ENCODE measurements at regions not wholly inside any gene's neighbourhood (a gene's known extent, or its start where the extent isn't known, plus 50 kb on each side); places are given as distances from the start of the nearest gene placed in this dataset.

DNA sequence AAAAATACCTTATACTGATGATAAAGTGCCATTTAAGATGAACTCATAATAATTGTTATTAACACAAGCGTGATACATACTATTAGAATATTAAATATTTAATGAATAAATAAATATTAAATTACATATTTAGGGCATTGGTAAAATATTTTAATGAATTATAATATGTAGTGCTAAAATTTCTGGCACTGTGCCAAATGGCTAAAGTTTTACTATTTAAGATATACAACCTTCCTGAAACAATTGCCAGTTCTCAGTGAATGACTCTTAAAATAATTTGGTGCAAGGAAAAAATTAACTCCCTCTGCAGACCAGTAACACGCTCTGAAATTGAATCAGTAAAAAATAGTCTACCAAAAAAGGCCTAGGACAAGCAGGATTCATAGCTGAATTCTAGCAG lies 428.9 kb upstream of the ATXN7L3B start:
- H3K4me3 ChIP-seq (ENCODE audit: low read length): no peak overlapping the region
- DNase-seq (ENCODE audit: low read depth): no peak
- TF ChIP-seq, protein P1, sequence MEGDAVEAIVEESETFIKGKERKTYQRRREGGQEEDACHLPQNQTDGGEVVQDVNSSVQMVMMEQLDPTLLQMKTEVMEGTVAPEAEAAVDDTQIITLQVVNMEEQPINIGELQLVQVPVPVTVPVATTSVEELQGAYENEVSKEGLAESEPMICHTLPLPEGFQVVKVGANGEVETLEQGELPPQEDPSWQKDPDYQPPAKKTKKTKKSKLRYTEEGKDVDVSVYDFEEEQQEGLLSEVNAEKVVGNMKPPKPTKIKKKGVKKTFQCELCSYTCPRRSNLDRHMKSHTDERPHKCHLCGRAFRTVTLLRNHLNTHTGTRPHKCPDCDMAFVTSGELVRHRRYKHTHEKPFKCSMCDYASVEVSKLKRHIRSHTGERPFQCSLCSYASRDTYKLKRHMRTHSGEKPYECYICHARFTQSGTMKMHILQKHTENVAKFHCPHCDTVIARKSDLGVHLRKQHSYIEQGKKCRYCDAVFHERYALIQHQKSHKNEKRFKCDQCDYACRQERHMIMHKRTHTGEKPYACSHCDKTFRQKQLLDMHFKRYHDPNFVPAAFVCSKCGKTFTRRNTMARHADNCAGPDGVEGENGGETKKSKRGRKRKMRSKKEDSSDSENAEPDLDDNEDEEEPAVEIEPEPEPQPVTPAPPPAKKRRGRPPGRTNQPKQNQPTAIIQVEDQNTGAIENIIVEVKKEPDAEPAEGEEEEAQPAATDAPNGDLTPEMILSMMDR (conservative IDR thresholded peaks at IDR 0.05; ENCODE audit: low read depth, low read length): no peak

DNA sequence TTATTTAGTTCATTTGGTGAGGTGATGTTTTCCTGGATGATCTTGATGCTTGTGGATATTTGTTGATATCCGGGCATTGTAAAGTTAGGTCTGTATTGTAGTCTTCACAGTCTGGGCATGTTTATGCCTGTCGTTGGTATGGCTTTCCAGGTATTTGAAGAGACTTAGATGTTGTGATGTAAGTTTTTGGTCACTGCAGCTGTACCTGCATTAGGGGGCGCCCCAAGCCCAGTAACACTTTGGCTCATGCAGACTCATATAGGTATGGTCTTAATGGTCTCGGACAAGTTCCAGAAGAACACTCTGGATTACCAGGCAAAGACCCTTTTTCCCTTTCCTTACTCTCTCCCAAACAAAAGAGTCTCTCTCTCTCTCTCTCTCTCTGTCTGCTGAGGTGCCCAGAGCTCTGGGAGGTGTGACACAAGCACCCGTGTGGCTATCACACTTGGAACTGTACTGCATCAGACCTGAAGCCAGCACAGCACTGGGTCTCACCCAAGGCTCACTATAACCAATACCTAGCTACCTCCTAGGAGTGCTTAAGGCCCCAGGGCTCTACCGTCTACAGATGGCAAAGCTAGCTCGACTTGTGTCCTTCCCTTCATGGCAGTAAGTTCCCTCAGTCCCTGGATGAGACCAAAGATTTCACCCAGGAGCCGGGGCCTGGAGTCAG lies 425.8 kb upstream of the ATXN7L3B start:
- no peak overlapping the region for H3K4me3 ChIP-seq (ENCODE audit: low read length)
- no peak for DNase-seq (ENCODE audit: low read depth)
- TF ChIP-seq, protein P1 (conservative IDR thresholded peaks at IDR 0.05; ENCODE audit: low read depth, low read length): peak; percentile 63

DNA sequence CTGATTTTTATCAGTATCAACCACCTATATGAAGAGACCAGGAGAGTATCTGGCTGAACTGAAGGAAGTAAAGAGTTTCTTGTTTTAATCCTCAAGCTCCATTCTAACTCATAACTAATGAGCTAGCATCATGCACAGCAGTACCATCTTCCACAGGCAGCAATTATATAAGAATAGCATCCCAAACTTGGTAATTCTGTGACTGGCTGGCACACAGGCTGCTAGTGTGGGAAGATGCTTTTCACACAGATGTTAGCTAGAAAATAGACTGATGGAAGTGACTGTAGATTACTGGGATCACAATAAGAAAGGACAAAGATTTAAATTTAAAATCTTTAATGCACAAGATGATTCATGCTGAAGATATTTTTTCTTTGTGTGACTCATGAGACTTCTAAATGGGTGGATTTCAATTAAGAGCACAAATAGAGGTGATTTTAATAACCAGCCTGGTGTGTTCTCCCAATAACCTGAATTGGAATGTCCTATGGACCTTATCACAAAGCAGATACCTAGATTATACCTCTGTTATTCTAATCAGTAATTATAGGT lies 417.7 kb upstream of the ATXN7L3B start:
- no peak for DNase-seq (ENCODE audit: low read depth)
- TF ChIP-seq, protein P1 (conservative IDR thresholded peaks at IDR 0.05; ENCODE audit: low read depth, low read length): no peak
- no peak overlapping the region for H3K4me3 ChIP-seq (ENCODE audit: low read length)

DNA sequence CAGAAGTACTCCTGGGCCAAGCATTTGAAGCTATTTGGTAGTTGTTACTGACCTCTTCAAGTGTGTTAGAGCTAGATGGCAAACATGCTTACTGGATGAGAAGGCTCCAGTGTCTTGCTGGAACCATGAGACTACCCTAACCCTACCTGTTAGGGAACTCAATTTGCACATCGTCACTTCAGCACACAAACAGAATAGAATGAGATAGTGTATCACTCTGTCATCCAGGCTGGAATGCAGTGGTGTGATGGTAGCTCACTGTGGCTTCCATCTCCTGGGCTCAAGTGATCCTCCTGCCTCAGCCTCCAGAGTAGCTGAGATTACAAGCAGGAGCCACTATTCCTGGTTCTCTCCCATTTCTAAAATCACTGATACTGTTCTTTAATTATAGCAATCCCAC lies 417.0 kb upstream of the ATXN7L3B start:
- no peak for DNase-seq (ENCODE audit: low read depth)
- TF ChIP-seq, protein P1 (conservative IDR thresholded peaks at IDR 0.05; ENCODE audit: low read depth, low read length): no peak
- no peak overlapping the region for H3K4me3 ChIP-seq (ENCODE audit: low read length)

DNA sequence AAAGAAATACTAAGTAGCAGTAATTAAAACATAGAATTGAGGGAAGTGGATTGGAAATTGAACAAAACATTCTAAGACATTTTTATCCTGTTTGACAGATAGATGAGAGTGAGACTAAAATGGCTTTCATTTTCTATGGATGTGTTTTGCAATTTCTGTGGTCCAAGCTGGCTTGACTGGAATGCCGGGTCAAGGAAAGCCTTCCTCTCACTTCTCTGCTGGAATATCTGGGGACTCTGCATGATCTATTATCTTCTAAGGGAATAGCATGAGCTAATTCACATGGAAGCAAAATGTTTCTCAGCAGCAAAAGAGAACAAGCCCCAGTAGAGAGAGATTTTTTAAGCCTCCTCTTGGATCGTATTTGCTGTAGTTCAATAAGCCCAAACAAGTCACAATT lies 407.9 kb upstream of the ATXN7L3B start:
- no peak overlapping the region for H3K4me3 ChIP-seq (ENCODE audit: low read length)
- no peak for DNase-seq (ENCODE audit: low read depth)
- TF ChIP-seq, protein P1 (conservative IDR thresholded peaks at IDR 0.05; ENCODE audit: low read depth, low read length): no peak

DNA sequence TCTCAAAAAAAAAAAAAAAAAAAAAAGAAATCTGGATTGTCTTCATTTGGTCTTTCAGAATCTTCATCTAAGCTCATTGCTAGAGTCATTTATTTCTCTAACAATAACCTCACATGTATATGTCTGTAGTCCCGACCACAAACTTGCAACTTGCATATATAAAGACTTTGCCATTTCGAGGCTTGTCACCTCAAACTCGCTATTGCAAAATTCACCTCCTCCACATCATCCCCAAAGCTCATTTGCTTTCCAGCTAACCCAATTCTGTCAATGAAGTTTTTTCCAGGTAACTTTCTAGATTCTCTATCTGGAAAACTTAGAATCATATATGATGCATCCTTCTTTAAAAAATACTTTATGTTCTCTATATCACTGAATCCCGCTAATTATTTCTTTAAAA lies 393.2 kb upstream of the ATXN7L3B start:
- no peak overlapping the region for H3K4me3 ChIP-seq (ENCODE audit: low read length)
- DNase-seq (ENCODE audit: low read depth): no peak
- TF ChIP-seq, protein P1 (conservative IDR thresholded peaks at IDR 0.05; ENCODE audit: low read depth, low read length): no peak

DNA sequence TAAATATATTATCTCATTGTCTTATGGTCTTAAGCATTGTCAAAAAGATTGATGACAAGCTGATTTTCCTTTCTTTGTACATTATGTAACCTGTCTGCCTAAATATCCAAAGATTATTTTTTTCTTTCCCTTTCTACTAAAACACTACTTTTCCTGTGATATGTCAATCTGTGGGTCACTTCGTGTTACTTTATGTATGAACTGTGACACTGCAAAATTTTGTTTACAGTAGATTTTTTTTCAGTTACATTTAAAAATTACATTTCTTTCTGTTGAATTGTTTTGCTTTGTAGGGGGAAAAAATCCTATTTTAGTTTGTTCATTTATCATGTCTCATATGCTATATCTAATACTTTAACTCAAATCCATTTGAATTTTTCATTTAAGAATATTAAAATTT lies 392.3 kb upstream of the ATXN7L3B start:
- TF ChIP-seq, protein P1 (conservative IDR thresholded peaks at IDR 0.05; ENCODE audit: low read depth, low read length): no peak
- H3K4me3 ChIP-seq (ENCODE audit: low read length): no peak overlapping the region
- DNase-seq (ENCODE audit: low read depth): no peak

Data from retinal pigment epithelial cell (primary cell).